Smooth muscle cell (in vitro differentiated cells): ENCODE measurements at regions not wholly inside any gene's neighbourhood (a gene's known extent, or its start where the extent isn't known, plus 50 kb on each side); places are given as distances from the start of the nearest gene placed in this dataset.

ENCODE experiments used
- DNase-seq: peaks from one replicate; lab custom pipeline; 2025; ENCODE audit not compliant: unreplicated experiment; lab: John Stamatoyannopoulos, UW
- H2AFZ ChIP-seq: fragments of 200-600 bp; sonication (generic); 2 replicates; pipeline ENCODE4 v1.6.0; 2016; ENCODE audit warnings: antibody characterized with exemption, low read depth, mild to moderate bottlenecking
- H3F3A ChIP-seq: fragments of 200-600 bp; sonication (generic); 2 replicates; pipeline ENCODE4 v1.6.0; 2017; ENCODE audit warnings: antibody characterized with exemption, low read depth
- H3K27ac ChIP-seq: fragments of 200-600 bp; sonication (generic); 2 replicates; pipeline ENCODE4 v1.5.1; 2016; ENCODE audit warnings: low read depth, mild to moderate bottlenecking
- H3K27me3 ChIP-seq: fragments of 200-600 bp; sonication (generic); 2 replicates; pipeline ENCODE4 v1.6.1; 2016; ENCODE audit warnings: low read depth, mild to moderate bottlenecking
- H3K36me3 ChIP-seq: fragments of 200-600 bp; sonication (generic); 2 replicates; pipeline ENCODE4 v1.5.1; 2016; ENCODE audit warnings: low read depth
- H3K4me1 ChIP-seq: fragments of 200-600 bp; sonication (generic); 2 replicates; pipeline ENCODE4 v1.5.1; 2016; ENCODE audit warnings: low read depth
- H3K4me2 ChIP-seq: fragments of 200-600 bp; sonication (generic); 2 replicates; pipeline ENCODE4 v1.6.0; 2016; ENCODE audit warnings: mild to moderate bottlenecking
- H3K4me3 ChIP-seq: fragments of 200-600 bp; sonication (generic); 2 replicates; pipeline ENCODE4 v1.5.1; 2016; ENCODE audit warnings: mild to moderate bottlenecking
- H3K79me2 ChIP-seq: fragments of 200-600 bp; sonication (generic); 2 replicates; pipeline ENCODE4 v1.6.0; 2016; ENCODE audit warnings: low read depth, mild to moderate bottlenecking
- H3K9ac ChIP-seq: fragments of 200-600 bp; sonication (generic); 2 replicates; pipeline ENCODE4 v1.6.0; 2016; ENCODE audit warnings: low read depth
- H3K9me3 ChIP-seq: fragments of 200-600 bp; sonication (generic); replicated peaks from 2 replicates; pipeline ENCODE4 v1.5.1; 2016; ENCODE audit warnings: low read depth
- H4K20me1 ChIP-seq: fragments of 200-600 bp; sonication (generic); 2 replicates; pipeline ENCODE4 v1.6.0; 2016; ENCODE audit warnings: low read depth
- WGBS: methylation state at CpG from one replicate; pipeline ENCODE4 v1.1.7; 2016; ENCODE audit warnings: low lambda C conversion rate; 5-methylcytosine and 5-hydroxymethylcytosine counted together
- TF ChIP-seq, protein P1 (sequence below): fragments of 200-600 bp; sonication (generic); IDR thresholded peaks from 2 replicates; pipeline ENCODE4 v1.5.1; 2017; ENCODE audit warnings: borderline replicate concordance, mild to moderate bottlenecking, antibody characterized with exemption; ENCODE audit not compliant: insufficient read depth, poor library complexity, severe bottlenecking

DNA sequence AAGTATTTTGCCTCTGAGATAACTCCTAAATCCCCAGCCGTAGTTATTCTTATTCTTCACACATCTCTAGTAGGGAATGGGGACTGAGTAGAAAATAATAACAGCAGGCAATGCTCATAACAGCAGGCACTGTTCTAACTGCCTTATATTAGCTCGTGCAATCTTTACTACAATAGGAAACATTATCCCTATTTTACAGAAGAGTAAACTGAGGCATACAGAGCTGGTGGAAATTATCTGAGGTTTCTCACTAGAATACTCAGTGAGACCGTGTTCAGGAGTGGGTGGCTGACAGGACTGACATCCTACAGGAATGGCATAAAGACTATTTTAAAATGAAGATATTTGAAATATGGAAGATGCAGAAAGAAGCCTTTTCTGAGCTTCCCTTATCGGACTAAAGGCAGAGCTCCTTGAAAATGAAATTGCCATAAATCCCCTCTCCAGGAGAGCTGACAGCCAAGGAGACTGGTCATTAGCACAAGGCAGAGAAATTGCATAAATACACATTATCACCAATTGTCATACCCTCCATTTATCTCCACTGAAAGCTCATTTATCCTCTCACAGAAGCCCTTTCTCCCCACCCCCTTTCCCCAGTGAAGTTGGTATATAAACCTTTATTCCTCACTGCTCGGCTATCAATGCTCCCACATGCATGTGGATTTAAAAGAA is 93.9 kb downstream of the RASSF10 start:
- WGBS, result 80% methylated on average over 5 of the region's 5 CpGs
- Histone ChIP-seq H3K9me3 (no peaks in the 10 kb centered on the region), H3K4me2 (no peak overlapping the region), H3K9ac (no peak overlapping the region), H3K27me3 (peaks cover 7% of the 10 kb centered on the region), H2AFZ (no peak overlapping the region), H3F3A (no peaks in the 10 kb centered on the region), H3K27ac (no peak overlapping the region), H3K79me2 (no peaks in the 10 kb centered on the region), H3K36me3 (no peaks in the 10 kb centered on the region), H3K4me3 (no peak overlapping the region), H4K20me1 (no peaks in the 10 kb centered on the region), H3K4me1 (peaks cover 21% of the 10 kb centered on the region)
- DNase-seq, result no peak
- TF ChIP-seq, protein P1, sequence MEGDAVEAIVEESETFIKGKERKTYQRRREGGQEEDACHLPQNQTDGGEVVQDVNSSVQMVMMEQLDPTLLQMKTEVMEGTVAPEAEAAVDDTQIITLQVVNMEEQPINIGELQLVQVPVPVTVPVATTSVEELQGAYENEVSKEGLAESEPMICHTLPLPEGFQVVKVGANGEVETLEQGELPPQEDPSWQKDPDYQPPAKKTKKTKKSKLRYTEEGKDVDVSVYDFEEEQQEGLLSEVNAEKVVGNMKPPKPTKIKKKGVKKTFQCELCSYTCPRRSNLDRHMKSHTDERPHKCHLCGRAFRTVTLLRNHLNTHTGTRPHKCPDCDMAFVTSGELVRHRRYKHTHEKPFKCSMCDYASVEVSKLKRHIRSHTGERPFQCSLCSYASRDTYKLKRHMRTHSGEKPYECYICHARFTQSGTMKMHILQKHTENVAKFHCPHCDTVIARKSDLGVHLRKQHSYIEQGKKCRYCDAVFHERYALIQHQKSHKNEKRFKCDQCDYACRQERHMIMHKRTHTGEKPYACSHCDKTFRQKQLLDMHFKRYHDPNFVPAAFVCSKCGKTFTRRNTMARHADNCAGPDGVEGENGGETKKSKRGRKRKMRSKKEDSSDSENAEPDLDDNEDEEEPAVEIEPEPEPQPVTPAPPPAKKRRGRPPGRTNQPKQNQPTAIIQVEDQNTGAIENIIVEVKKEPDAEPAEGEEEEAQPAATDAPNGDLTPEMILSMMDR, result no peak

DNA sequence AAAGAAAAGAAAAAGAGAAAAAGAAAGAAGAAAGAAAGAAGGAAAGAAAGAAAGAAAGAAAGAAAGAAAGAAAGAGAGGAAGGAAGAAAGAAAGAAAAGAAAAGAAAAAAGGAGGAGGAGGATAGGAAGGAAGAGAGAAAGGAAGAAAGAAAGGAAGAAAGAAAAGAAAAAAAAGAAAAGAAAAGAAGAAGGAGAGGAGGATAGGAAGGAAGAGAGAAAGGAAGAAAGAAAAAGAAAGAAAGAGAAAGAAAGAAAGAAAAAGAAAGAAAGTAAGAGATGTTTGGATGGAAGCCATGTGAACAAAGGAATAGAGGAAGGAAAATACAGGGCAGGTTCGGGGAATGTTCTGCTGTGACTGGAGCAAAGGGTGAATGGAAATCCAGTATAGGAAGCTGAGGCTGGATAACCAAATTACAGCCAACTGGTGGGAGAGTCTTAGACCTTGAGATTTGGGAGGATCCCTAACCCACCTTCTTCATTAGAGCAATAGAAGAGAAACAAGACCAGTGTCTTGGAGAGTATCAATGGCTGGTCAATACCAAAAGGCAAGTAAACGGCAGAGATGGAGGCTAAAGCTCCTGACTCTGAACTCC is 94.9 kb downstream of the RASSF10 start:
- no peaks in the 10 kb centered on the region for H3K36me3 ChIP-seq
- H4K20me1 ChIP-seq, result no peaks in the 10 kb centered on the region
- H3K27me3 ChIP-seq, result peaks cover 7% of the 10 kb centered on the region
- H3K27ac ChIP-seq, result no peak overlapping the region
- H3K4me1 ChIP-seq, result peaks cover 23% of the 10 kb centered on the region
- no peak overlapping the region for H3K4me2 ChIP-seq
- DNase-seq, result no peak
- H2AFZ ChIP-seq, result no peak overlapping the region
- no peaks in the 10 kb centered on the region for H3K9me3 ChIP-seq
- H3K4me3 ChIP-seq, result no peak overlapping the region
- TF ChIP-seq, protein P1, result no peak
- no peaks in the 10 kb centered on the region for H3K79me2 ChIP-seq
- WGBS, result 95% methylated on average over 2 of the region's 2 CpGs
- H3F3A ChIP-seq, result no peaks in the 10 kb centered on the region
- no peak overlapping the region for H3K9ac ChIP-seq

DNA sequence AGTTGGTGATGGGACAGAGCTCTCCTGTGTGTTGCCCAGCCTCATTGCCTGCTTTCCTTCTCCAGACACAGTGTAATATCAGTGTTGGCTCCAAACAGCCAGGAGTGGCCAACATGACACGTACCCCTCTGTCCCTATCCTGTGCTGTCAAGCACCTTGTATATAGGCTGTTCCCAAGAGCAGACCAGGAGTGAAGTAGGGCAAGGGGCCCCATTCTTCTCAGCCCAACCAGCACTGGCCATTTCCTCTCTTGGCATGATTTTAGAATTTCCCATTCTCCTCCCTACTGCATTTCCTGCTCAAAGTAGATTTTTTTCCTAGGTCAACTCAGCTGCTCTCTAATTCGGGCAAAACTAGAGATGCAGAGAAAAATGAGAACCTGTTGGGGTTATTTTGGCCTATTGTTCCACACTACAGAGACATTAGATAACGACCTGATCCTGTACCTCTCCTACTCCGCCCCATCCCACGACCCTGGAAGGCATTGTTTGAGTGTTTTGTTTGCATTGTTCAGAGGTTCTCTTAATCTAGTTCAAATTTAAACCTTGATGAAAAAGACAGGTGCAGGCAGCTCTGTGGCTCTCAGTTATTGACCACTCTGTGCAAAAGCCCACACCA is 95.6 kb downstream of the RASSF10 start:
- Histone ChIP-seq H4K20me1 (no peaks in the 10 kb centered on the region), H3K36me3 (no peaks in the 10 kb centered on the region), H3K27me3 (peaks cover 7% of the 10 kb centered on the region), H3K4me3 (no peak overlapping the region), H3F3A (no peaks in the 10 kb centered on the region), H3K79me2 (no peaks in the 10 kb centered on the region), H3K4me2 (no peak overlapping the region), H3K4me1 (peaks cover 25% of the 10 kb centered on the region), H2AFZ (no peak overlapping the region), H3K27ac (no peak overlapping the region), H3K9me3 (no peaks in the 10 kb centered on the region), H3K9ac (no peak overlapping the region)
- DNase-seq, result no peak
- TF ChIP-seq, protein P1, result no peak
- WGBS, result 88% methylated on average over 5 of the region's 5 CpGs
